KOPT-K1 (cell line): ENCODE measurements at regions not wholly inside any gene's neighbourhood (a gene's known extent, or its start where the extent isn't known, plus 50 kb on each side); places are given as distances from the start of the nearest gene placed in this dataset.

Source experiments
- H3K27ac ChIP-seq: fragments of 200-600 bp; sonication (generic); 2 replicates; pipeline ENCODE4 v1.5.1; 2016; ENCODE audit warnings: antibody characterized with exemption, mild to moderate bottlenecking, low read depth, low read length; ENCODE audit not compliant: poor library complexity, severe bottlenecking
- H3K36me3 ChIP-seq: fragments of 200-600 bp; sonication (generic); 2 replicates; pipeline ENCODE4 v1.5.1; 2017; ENCODE audit warnings: antibody characterized with exemption, mild to moderate bottlenecking, low read length, moderate library complexity; ENCODE audit not compliant: insufficient read depth
- H3K9me3 ChIP-seq: fragments of 200-600 bp; sonication (generic); 2 replicates; pipeline ENCODE4 v1.5.1; 2017; ENCODE audit warnings: antibody characterized with exemption, low read length, mild to moderate bottlenecking; ENCODE audit not compliant: insufficient read depth, poor library complexity, severe bottlenecking

GRCh38 chr3:187795207-187795960 lies 50.1 kb upstream of the BCL6 start:
- Histone ChIP-seq H3K27ac (no peak overlapping the region), H3K9me3 (no peaks in the 10 kb centered on the region), H3K36me3 (no peaks in the 10 kb centered on the region)

GRCh38 chr3:187798126-187798525 lies 52.9 kb upstream of the BCL6 start:
- H3K36me3 ChIP-seq: no peaks in the 10 kb centered on the region
- H3K9me3 ChIP-seq: no peaks in the 10 kb centered on the region
- peak overlapping the region; percentile 70 for H3K27ac ChIP-seq

- Histone ChIP-seq H3K36me3 (no peaks in the 10 kb centered on the region), H3K27ac (peak overlapping the region; percentile 70), H3K9me3 (no peaks in the 10 kb centered on the region)
These were observed 53.6 kb upstream of the BCL6 start for GRCh38 chr3:187798531-187799530.

- no peaks in the 10 kb centered on the region for H3K36me3 ChIP-seq
- H3K27ac ChIP-seq: peak overlapping the region; percentile 70
- H3K9me3 ChIP-seq: no peaks in the 10 kb centered on the region
These were observed 54.8 kb upstream of the BCL6 start for GRCh38 chr3:187799942-187800641.

GRCh38 chr3:187801152-187801551 lies 55.9 kb upstream of the BCL6 start:
- Histone ChIP-seq H3K36me3 (no peaks in the 10 kb centered on the region), H3K27ac (no peak overlapping the region), H3K9me3 (no peaks in the 10 kb centered on the region)

GRCh38 chr3:187802203-187802927 lies 57.1 kb upstream of the BCL6 start:
- H3K27ac ChIP-seq: no peak overlapping the region
- H3K9me3 ChIP-seq: no peaks in the 10 kb centered on the region
- H3K36me3 ChIP-seq: no peaks in the 10 kb centered on the region

GRCh38 chr3:187802928-187803259 lies 57.6 kb upstream of the BCL6 start:
- Histone ChIP-seq H3K36me3 (no peaks in the 10 kb centered on the region), H3K9me3 (no peaks in the 10 kb centered on the region), H3K27ac (no peak overlapping the region)

- Histone ChIP-seq H3K9me3 (no peaks in the 10 kb centered on the region), H3K27ac (no peak overlapping the region), H3K36me3 (no peaks in the 10 kb centered on the region)
These were observed 59.0 kb upstream of the BCL6 start for GRCh38 chr3:187804120-187804744.

- Histone ChIP-seq H3K36me3 (no peaks in the 10 kb centered on the region), H3K9me3 (no peaks in the 10 kb centered on the region), H3K27ac (no peak overlapping the region)
These were observed 59.5 kb upstream of the BCL6 start for GRCh38 chr3:187804745-187805121.

GRCh38 chr3:187805774-187806173 lies 60.5 kb upstream of the BCL6 start:
- H3K9me3 ChIP-seq: no peaks in the 10 kb centered on the region
- H3K36me3 ChIP-seq: no peaks in the 10 kb centered on the region
- no peak overlapping the region for H3K27ac ChIP-seq

GRCh38 chr3:187807086-187807862 lies 62.0 kb upstream of the BCL6 start:
- no peak overlapping the region for H3K27ac ChIP-seq
- H3K36me3 ChIP-seq: no peaks in the 10 kb centered on the region
- no peaks in the 10 kb centered on the region for H3K9me3 ChIP-seq

GRCh38 chr3:187808527-187808895 lies 63.2 kb upstream of the BCL6 start:
- H3K36me3 ChIP-seq: no peaks in the 10 kb centered on the region
- no peak overlapping the region for H3K27ac ChIP-seq

GRCh38 chr3:187809612-187809991 lies 64.3 kb upstream of the BCL6 start:
- H3K36me3 ChIP-seq: no peaks in the 10 kb centered on the region
- no peaks in the 10 kb centered on the region for H3K9me3 ChIP-seq
- H3K27ac ChIP-seq: no peak overlapping the region

More at GRCh38 chr3:187808527-187808895, 63.2 kb upstream of the BCL6 start:
- H3K9me3 ChIP-seq: no peaks in the 10 kb centered on the region

GRCh38 chr3:187810021-187810446 lies 64.8 kb upstream of the BCL6 start:
- H3K27ac ChIP-seq: no peak overlapping the region
- no peaks in the 10 kb centered on the region for H3K9me3 ChIP-seq
- H3K36me3 ChIP-seq: no peaks in the 10 kb centered on the region
